ENCODE measurements at regions not wholly inside any gene's neighbourhood (a gene's known extent, or its start where the extent isn't known, plus 50 kb on each side); places are given as distances from the start of the nearest gene placed in this dataset.

- intact Hi-C loops (cut with micrococcal nuclease) = no loop called here
- Histone ChIP-seq H3F3A (ENCODE audit: low read length, unreplicated experiment) (peaks cover 7% of the 10 kb centered on the region), H3K4me3 (ENCODE audit: low read length) (no peak overlapping the region), H3K9ac (ENCODE audit: low read length) (no peak overlapping the region), H3K4me2 (ENCODE audit: low read length) (peak overlapping the region; percentile 53), H3K79me2 (ENCODE audit: low read length) (no peaks in the 10 kb centered on the region), H3K9me2 (replicated peaks; ENCODE audit: low read length) (no peaks in the 10 kb centered on the region), H3K27ac (ENCODE audit: low read length) (0 out of 2 replicates have a peak overlapping the region, but pooled peaks have one; percentile 3), H4K20me1 (ENCODE audit: low read length) (no peaks in the 10 kb centered on the region), H3K4me1 (ENCODE audit: insufficient read depth, low read length) (peaks cover 40% of the 10 kb centered on the region), H3K9me3 (ENCODE audit: low read length) (no peaks in the 10 kb centered on the region), H3K36me3 (ENCODE audit: low read depth, low read length) (no peaks in the 10 kb centered on the region), H2AFZ (ENCODE audit: low read length) (peak overlapping the region; percentile 71), H3K27me3 (ENCODE audit: low read length) (no peaks in the 10 kb centered on the region)
- BruUV-seq (replicated peaks) = no TSS peak
- ATAC-seq = peak; percentile 8; the same call in 1 of the 2 replicates
- DNase-seq = peak; percentile 55
- POLR2A ChIA-PET (ENCODE audit: unreplicated experiment) = interaction anchor here (0.6 kb wide), 1 partner anchor 45 kb away, joined by 5 read pairs; no protein-coding TSS in a partner anchor
- CTCF ChIA-PET = no interaction called here
- TF ChIP-seq EZH2phosphoT487 (IDR thresholded peaks at IDR 0.05; ENCODE audit: borderline replicate concordance, low read length) (no peak), CTCF (conservative IDR thresholded peaks at IDR 0.05; ENCODE audit: low read depth, low read length) (no peak), EZH2 (IDR thresholded peaks at IDR 0.05; ENCODE audit: low read length, unreplicated experiment) (no peak)
Measured at GRCh38 chr2:9099341-9099751, 95.9 kb upstream of the MBOAT2 start.

- Histone ChIP-seq H3K27ac (ENCODE audit: low read length) (no peak overlapping the region), H3K4me2 (ENCODE audit: low read length) (no peak overlapping the region), H4K20me1 (ENCODE audit: low read length) (no peaks in the 10 kb centered on the region), H3K9ac (ENCODE audit: low read length) (no peak overlapping the region), H2AFZ (ENCODE audit: low read length) (no peak overlapping the region), H3K36me3 (ENCODE audit: low read depth, low read length) (no peaks in the 10 kb centered on the region), H3K9me3 (ENCODE audit: low read length) (no peaks in the 10 kb centered on the region), H3K9me2 (replicated peaks; ENCODE audit: low read length) (no peaks in the 10 kb centered on the region), H3K27me3 (ENCODE audit: low read length) (no peaks in the 10 kb centered on the region), H3F3A (ENCODE audit: low read length, unreplicated experiment) (peaks cover 7% of the 10 kb centered on the region), H3K4me1 (ENCODE audit: insufficient read depth, low read length) (peaks cover 27% of the 10 kb centered on the region), H3K79me2 (ENCODE audit: low read length) (no peaks in the 10 kb centered on the region), H3K4me3 (ENCODE audit: low read length) (no peak overlapping the region)
- ATAC-seq (no peak), DNase-seq (no peak)
- no TSS peak for BruUV-seq (replicated peaks)
- ChIA-PET CTCF (no interaction called here), POLR2A (ENCODE audit: unreplicated experiment) (no interaction called here)
- TF ChIP-seq EZH2 (IDR thresholded peaks at IDR 0.05; ENCODE audit: low read length, unreplicated experiment) (no peak), CTCF (conservative IDR thresholded peaks at IDR 0.05; ENCODE audit: low read depth, low read length) (no peak), EZH2phosphoT487 (IDR thresholded peaks at IDR 0.05; ENCODE audit: borderline replicate concordance, low read length) (no peak)
- intact Hi-C loops (cut with micrococcal nuclease) = no loop called here
Measured at GRCh38 chr2:9097892-9098291, 94.4 kb upstream of the MBOAT2 start.

DNA sequence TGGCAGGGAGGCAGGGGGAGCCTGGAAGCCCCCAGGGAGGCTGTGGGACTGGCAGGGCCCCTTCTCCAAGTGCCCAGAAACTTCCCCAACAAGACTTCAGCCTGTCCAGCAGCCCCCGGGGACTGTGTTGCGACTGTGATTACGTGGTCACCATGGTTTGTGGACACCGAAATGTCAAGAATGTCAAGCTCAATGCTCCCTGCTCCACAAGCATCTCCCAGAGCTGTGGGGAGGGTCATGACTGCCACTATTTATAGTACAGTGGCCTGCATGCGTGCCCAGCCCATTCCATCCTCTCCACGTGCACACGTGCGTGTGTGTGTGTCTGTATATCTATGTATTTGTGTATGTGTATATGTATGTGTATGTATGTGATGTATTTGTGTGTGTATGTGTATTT lies 93.8 kb upstream of the MBOAT2 start:
- ChIA-PET POLR2A (ENCODE audit: unreplicated experiment) (no interaction called here), CTCF (no interaction called here)
- Histone ChIP-seq H3K9me2 (replicated peaks; ENCODE audit: low read length) (no peaks in the 10 kb centered on the region), H3K9ac (ENCODE audit: low read length) (no peak overlapping the region), H3K4me1 (ENCODE audit: insufficient read depth, low read length) (peaks cover 27% of the 10 kb centered on the region), H2AFZ (ENCODE audit: low read length) (no peak overlapping the region), H3K4me2 (ENCODE audit: low read length) (no peak overlapping the region), H4K20me1 (ENCODE audit: low read length) (no peaks in the 10 kb centered on the region), H3K4me3 (ENCODE audit: low read length) (no peak overlapping the region), H3K9me3 (ENCODE audit: low read length) (no peaks in the 10 kb centered on the region), H3F3A (ENCODE audit: low read length, unreplicated experiment) (peaks cover 3% of the 10 kb centered on the region), H3K27me3 (ENCODE audit: low read length) (no peaks in the 10 kb centered on the region), H3K79me2 (ENCODE audit: low read length) (no peaks in the 10 kb centered on the region), H3K36me3 (ENCODE audit: low read depth, low read length) (no peaks in the 10 kb centered on the region), H3K27ac (ENCODE audit: low read length) (no peak overlapping the region)
- ATAC-seq = no peak
- no peak for DNase-seq
- no TSS peak for BruUV-seq (replicated peaks)
- intact Hi-C loops (cut with micrococcal nuclease) = no loop called here
- TF ChIP-seq CTCF (conservative IDR thresholded peaks at IDR 0.05; ENCODE audit: low read depth, low read length) (no peak), EZH2phosphoT487 (IDR thresholded peaks at IDR 0.05; ENCODE audit: borderline replicate concordance, low read length) (no peak), EZH2 (IDR thresholded peaks at IDR 0.05; ENCODE audit: low read length, unreplicated experiment) (no peak)

Measured in PC-3 (cell line).